NCI-H1417 treated with DMSO at 0.1 percent for 48 hours (cell line): ENCODE measurements at regions not wholly inside any gene's neighbourhood (a gene's known extent, or its start where the extent isn't known, plus 50 kb on each side); places are given as distances from the start of the nearest gene placed in this dataset.
A peak's percentile ranks its signal among the peaks of the same experiment; 100 is the strongest.

Experiments used
- DNase-seq: peaks from one replicate; lab custom pipeline; 2025; lab: John Stamatoyannopoulos, UW

DNA sequence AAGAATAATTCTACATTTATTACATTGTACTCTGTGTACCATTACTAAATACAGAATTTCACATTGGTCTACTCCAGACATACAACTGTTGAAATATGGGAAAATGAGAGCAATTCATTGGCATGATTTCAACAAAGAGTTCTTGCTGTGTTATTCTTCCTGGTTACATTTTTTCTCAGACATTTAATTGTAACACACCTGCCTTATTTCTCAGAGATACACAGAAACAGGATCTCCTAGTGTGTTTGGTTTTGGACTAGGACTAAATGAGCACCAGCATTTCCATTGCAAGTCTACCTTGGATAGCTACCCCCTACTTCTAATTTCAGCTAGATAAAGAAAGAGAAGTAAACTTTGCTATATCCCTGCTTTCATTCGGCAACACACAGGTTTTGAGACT lies 274.3 kb upstream of the CNTN4 start:
- DNase-seq, result no peak

DNA sequence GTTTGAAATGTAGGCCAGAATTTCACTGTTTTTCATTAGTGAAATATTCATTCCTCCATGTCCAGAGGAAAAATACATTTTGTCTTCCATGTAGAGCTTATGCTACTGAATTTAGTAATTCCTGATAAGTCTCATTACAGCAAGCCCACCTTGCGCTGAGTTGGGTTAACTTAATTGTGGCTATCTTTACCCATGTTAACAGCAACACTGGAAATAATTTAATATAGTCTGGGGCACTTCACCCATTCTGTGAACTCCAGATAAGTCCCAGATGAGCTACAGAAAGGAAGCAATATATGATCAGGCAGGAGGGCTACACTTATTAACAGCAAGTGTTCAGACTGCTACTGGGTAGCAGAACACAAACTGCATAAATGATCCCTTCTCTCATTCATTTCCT lies 270.1 kb upstream of the CNTN4 start:
- DNase-seq, result no peak

DNA sequence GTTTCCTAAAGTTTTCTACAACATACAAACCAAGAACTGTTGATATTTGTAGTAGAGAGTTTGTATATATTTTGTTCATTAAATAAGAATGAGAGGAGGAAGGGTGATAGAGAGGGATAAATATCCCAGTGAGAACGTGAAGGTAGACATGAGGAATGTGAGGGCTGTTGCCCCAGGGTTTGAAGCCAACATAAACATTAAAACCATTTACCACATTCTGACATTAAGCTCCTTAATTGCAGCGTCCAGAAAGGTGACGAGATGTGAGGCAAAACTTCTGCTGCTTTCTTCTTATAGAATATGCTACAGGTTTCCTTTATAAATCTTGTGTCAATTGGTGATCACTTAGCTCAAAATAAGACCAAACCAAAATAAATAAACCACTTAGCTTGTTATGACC lies 267.8 kb upstream of the CNTN4 start:
- no peak for DNase-seq

DNA sequence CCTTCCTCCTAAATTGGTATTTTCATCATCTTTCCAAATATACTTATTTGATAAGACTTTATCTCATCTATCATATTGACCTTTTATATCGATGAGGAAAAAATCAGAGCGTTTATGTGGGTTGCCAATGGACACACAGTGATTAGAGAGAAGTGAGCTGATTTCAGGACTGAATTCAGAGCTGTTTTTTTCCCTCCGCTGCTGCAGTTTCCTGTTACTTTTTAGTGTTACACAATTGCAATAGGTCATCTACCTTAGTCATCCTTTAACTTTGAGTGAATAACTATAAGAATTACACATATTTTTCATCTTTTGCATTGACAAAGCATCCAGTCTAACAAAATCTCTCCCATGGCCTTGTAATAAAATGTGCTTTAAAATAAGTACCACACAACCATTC lies 266.3 kb upstream of the CNTN4 start:
- no peak for DNase-seq

DNA sequence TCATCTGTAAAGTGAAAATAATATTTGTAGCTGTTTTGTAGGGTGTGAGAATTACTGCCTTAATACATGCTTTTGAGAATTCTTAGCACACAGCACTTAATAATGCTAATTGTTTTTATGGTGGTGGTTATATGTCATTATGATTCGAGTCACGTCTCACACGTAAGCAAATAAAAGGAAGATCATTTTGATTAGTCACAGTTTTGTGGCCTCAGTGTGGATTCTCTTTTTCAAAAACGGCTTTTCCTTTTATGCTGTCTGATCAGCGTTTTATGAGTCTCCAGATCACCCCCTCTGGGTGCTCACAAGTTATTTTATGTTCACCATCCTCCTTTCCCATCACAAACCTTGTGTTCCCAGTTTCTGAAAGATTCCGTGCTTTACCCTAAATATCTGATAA lies 255.6 kb upstream of the CNTN4 start:
- no peak for DNase-seq

DNA sequence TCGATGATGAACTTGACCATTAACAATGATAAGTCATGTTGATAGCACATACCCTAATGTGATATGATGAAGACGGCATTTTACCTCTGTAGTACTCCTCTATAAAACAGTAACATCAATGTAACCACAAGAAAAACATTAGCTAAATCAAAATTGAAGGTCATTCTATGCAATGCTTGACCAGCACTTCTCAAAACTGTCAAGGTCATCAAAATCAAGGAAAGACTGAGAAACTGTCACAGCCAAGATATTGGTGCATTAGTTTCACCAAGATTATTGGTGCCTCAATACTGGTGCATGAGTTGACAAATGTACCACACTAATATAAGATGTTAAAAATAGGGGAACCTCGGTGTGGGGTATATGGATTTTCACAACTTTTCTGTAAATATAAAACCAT lies 251.1 kb upstream of the CNTN4 start:
- no peak for DNase-seq

DNA sequence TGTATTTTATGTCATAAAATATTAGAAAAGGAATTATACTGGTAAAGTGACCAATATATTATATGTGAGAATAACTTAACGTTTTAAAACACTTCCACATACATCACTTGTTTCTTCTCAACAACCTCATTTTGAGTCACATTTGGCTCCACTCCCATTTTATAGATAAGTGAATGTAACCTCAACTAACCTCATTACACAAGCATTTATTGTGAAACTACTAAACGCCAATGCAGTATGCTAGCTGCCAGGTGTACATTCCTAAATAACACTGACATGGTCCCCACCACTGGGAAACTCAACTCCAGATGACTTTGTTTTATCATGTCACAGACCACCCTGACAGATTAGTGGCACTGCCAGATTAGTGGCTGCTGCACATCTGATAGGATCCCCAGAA lies 249.7 kb upstream of the CNTN4 start:
- no peak for DNase-seq

DNA sequence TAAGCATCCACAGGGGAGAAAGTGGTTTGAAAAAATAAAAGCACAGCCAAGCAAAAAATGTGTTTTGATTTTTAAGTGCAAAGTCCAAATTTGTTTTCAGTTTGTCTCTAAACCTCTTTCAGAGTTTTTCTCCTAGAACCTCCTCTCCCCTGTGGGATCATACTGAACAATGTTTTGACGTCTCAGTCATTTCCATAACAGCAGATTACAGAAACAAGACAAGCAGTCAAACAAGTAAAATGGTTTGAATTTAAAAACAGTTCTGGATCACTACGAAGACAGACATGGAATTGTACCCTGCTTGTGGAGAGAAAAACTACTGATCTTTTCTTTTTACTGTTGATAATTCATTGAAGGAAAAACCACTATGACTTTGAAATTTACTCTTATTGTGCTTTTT lies 245.7 kb upstream of the CNTN4 start:
- no peak for DNase-seq

DNA sequence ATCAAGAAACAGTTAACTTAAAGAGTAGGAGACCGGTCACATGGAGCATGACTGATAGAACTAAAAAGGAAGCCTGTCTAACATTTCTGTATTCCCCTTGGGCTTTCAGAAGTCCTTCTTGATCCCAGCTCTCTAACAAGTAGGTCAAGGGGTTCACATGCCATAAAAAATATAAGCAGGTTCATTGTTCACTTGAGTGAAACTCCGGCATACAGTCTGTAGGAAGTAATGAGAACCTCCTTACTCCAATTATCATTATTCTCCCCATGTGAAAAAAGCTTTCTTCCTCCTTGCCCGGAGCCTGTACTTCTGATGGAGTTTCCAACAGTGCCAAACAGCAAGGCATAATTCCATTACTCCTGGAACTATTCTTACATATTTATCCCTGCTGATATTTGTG lies 242.8 kb upstream of the CNTN4 start:
- DNase-seq, result no peak

DNA sequence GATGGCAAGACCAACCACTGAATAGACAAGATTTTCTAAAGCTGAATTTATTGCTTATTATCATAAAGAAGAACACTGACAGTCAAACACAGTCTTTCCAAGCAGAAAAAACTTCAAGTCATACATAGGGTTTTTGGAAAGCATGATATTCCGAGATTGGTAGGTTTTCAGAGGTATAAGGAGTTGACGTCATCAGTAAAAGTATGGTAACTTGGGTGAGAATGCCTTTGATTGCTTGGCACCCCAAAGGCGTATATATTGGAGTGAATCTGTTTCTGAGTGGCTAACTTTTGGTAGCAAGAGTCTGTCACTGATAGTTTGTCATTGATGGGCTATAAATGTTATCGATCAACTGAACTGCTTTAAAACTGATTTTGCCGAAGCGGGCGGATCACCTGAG lies 227.9 kb upstream of the CNTN4 start:
- no peak for DNase-seq

DNA sequence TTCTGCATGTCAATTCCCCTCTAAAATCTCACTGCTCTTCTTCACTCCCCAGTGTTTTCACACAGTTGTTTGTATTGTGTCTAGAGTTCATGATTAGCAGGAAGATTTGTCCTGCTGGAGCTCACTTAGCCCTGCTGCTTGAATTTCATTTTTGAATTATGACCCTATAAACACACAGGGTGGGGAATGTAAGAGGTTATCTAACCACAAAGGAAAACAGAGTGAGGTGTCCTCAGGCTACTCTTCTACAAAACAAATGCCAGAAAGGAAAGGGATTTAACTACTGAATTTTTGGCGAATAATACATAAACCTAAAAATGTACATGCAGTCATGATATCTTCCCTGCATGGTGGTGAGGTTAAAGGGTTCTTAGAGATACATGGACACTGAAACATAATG lies 215.1 kb upstream of the CNTN4 start:
- peak; percentile 1 for DNase-seq

DNA sequence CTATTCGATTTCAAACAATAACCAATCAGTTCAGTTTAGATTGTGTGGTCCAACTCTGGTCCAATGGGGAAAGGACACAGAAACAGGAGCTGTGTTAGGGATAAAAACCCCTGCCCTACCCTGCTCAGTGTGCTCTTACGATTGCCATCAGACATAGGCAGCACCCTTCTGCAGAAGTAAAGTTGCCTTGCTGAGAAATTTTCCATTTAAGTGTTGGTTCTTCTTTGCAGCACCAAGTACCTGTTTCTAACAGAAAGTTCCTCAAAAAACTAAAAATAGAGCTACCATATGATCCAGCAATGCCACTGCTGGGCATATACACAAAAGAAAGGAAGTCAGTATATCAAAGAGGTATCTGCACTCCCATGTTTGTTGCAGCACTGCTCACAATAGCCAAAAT lies 206.2 kb upstream of the CNTN4 start:
- DNase-seq, result no peak

DNA sequence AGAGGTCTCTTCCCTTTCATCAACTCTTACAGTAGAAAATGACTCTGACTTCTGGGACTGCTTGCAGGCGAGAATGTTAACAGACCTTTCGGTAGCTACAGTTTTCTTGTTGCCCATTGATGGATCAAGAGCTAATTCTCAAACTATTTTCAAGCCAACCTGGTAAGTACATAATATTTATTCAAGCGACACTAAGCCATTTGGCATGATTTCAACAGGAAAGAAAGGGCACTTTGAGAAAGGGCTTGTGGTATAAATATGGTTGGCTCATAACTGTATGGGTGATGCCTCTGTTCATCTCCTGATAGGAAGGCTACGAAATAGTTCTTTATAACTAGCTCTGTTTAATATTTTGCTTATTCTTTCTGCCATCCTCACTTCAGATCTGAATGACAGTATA lies 196.2 kb upstream of the CNTN4 start:
- DNase-seq, result no peak

DNA sequence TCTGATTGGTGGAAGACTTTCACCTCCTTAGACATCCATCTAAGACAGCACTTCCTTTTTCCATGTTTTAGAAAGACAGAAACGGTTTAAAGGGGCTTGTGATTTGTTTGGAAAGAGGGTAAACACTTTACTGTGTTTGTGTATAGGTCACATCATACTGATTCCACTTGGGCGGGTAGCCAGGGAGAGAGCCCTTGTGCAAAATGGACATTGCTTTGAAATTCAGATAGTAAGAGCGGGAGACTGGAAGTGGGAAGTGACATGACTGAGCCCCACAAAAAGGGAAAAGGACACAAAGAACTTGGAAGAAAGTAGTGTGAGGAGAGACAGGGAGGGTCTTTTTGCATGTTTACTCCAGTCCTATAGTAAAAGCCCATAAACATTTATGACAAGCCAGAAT lies 195.6 kb upstream of the CNTN4 start:
- no peak for DNase-seq

DNA sequence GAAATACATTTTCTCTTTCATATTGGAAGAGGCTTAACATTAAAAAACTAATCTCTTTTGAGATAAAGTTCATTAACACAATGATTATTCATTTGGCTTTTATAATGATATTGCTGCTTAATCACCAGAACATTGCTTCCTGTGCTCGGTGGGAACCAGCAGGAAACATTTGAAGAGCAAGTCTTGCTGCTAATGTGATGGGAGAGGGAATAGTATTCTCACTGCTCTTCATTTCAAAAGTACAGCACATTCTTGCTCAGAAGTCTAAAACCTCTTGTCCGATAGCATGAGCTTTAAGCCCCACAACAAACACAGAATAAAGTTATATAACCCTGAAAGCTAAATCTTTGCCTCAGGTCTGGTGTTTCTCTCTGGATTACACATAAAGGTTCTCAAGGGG lies 190.8 kb upstream of the CNTN4 start:
- DNase-seq, result no peak

DNA sequence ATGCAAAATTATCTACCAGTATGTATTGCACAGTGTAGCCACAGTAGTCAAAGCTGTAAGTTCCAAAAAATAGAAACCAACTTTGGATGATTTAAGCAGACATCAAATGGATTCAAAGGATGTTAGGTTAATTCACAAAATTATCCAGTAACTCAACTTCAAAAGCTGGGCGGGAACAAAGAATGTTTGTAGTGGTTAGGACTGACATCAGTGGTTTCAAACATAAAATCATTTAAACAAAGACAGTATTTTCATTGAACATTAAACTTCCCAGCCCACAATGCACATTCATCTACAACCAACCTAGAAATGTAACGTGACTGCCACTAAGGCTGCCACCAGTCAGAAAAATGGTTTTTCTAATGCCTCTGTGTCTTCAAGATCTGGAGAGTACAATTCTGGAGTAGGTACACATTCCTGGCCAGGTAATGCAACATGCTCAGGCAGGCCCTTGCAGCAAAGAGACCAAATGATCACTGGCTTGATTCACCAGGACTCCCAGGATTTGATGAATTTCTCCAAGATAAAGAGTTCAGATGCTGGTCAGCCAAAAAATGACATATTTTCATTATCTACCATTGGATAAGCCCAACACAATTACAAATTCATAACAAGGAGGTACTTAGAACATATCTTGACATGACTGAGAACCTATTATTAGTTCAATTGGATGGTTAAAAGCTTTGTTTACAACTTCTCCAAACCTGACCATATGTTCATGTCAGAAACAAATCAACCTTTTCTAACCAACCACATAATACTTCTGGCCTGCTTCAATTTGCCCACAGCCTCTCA lies 189.8 kb upstream of the CNTN4 start:
- DNase-seq, result no peak

DNA sequence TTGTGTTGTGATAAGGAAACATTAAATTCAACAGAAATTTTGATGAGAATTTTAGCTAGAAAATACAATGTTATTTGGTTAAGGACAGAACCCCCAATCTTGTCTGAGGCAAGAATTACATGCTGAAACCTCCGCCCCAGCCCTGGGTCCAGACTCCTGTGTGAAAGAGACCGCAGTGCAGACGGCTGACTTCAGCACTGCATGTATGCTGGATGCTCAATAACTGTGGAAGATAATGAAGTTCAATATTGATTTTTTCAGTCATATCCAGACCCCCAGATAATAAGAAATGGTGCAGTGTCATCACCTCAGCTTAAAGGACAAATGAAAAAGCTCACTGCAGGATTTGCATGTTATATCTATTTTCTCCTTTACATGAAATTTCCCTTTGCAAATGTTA lies 188.3 kb upstream of the CNTN4 start:
- no peak for DNase-seq

DNA sequence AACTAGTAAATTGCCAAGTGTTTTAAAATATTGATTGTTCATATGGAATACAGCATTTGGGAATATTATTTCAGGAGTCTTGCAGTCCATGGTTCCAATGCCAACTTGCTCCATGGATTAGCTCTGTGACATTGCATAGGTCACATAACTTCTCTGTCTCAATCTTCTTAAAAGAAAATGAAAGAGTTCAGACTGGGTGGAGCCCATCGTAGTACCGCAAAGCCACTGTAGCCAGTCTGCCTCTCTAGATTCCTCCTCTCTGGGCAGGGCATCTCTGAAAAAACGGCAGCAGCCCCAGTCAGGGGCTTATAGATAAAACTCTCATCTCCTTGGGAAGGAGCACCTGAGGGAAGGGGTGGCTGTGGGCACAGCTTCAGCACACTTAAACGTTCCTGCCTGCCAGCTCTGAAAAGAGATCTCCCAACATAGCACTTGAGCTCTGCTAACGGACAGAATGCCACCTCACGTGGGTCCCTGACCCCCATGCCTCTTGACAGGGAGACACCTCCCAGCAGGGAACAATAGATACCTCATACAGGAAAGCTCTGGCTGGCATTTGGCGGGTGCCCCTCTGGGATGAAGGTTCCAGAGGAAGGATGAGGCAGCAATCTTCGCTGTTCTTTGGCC lies 168.8 kb upstream of the CNTN4 start:
- no peak for DNase-seq

DNA sequence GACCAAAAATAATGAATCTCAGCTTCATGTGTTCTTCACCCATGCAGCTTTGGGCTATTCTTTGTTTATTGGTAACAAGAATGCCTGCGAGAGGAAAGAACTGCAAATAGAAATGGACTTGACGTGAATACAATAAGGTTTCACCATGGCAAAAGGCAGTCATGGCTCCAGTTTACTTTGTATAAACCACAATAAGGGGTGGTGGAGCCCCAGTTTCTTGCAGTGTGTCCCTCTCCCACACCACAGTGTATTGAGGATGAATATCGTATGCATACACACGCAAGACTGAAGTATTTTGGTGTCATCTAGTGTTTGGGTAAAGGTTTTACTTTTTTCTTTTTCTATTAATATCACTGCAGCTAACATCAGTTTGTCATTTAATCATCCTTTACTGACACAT lies 159.7 kb upstream of the CNTN4 start:
- DNase-seq, result no peak

DNA sequence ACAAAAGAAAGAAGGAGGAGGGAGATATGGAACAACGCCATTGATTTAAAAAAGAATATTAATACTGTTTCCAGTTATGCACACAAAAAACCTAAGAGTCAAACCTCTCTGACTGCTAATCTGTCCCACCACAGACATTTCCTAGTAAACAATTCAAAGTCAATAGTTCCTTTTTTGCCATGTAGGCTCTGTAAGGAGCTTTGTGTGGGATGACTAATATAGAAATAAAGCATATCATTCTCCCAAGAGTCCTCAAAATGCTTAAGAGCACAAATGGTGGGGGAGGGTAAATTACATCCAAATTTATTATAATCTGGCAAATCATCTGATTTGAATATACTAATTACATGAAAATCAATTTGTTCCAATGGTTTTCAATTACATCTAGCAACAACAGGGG lies 155.9 kb upstream of the CNTN4 start:
- DNase-seq, result no peak

DNA sequence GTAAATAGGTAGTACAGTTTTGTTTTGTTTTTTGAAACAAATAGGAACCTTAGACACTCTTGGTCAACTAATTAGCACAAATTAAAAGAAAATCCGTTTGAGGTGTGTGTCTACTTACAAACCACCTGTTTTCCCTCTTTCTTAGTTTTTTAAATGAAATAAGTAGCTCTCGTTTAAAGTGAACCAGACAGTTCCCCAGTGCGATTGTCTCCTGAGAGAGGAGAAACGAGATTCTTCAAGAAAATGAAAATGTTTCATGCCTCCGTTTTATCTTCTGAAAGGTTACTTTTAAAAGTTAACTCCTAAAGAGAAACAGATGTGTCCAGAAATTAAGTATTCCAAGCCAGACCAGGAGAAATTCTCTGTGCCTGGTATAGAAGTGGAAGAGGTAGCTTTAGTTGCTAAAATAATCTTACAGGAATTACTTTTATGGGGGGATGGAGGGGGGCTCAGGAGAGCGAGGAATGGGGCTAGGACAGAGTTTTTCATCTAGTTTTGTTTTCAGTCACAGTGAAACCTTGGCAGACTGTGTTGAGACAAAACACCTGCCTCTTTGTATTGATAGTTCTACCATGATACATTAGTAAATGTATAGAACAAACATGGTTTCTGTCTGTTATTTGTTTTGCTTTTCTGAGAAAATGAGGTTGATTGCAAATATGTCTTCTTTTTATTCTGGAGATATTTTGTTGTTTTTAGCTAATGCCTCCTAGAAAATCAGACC lies 155.1 kb upstream of the CNTN4 start:
- DNase-seq, result no peak

DNA sequence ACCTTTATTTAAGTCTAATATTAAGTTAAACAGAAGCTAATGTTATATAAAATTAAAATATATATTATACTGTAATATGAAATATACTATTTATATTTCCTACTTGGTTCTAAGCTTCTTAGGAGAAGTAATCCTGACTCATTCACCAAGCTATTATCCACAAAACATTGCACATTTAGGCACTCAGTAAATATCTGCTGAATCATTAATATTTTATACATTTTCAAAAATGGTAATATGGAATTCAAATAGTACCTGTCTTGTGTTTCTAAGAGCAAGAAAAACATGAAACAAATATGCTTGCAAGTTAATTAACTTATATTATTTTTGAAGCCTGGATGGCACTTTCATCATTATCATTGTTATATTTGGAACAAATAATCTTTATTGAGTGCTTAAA lies 153.0 kb upstream of the CNTN4 start:
- no peak for DNase-seq

DNA sequence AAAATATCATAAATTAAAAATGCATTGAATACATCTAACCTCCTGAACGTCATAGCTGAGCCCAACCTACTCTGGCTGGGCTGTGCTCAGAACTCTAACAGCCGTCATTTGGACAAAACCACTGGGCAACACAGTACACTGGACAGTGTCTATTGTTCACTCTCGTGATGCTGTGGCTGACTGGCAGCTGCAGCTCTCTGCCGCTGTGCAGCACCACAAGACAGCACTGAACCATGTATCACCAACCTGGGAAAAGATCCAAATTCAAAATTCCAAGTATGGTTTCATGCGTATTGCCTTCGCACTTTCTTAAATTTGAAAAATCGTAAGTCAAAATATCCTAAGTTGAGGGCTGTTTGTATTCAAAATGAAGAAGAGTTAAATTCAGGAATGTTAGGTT lies 145.1 kb upstream of the CNTN4 start:
- DNase-seq, result no peak

DNA sequence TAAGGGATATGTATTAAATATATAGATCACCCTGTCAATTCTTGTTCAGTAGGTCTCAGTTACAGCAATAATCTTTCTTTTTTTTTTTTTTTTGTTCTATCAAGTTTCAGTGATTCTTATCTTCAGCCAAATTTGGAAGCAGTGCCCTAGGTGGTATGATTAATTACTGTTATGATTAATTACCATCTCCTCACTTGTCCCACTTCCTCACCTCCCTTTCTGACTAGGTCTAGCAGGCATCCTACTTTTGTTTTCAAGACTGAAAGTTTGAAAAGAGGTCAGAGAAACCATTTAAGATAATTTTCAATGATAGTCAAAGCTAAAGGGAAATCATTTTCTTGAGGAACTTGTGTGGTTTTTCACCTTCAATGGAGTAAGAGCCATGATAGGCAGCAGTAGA lies 144.0 kb upstream of the CNTN4 start:
- no peak for DNase-seq
